Mesodermal cell (in vitro differentiated cells): ENCODE measurements at regions not wholly inside any gene's neighbourhood (a gene's known extent, or its start where the extent isn't known, plus 50 kb on each side); places are given as distances from the start of the nearest gene placed in this dataset.
"Not testable (repeated sequence)": the region's sequence is repeated elsewhere in the genome, so short reads cannot be mapped to it uniquely, and the experiment has no call there.

Source experiments
- H3K27ac ChIP-seq: 2 replicates; pipeline ENCODE4 v1.7.0; 2013; ENCODE audit warnings: mild to moderate bottlenecking, low read depth, low read length, moderate library complexity; ENCODE audit not compliant: severe bottlenecking
- H3K36me3 ChIP-seq: 2 replicates; pipeline ENCODE4 v1.7.1; 2013; ENCODE audit warnings: mild to moderate bottlenecking, low read length, moderate library complexity; ENCODE audit not compliant: control insufficient read depth, insufficient read depth
- H3K4me1 ChIP-seq: one replicate; pipeline ENCODE4 v1.7.1; 2013; ENCODE audit warnings: mild to moderate bottlenecking, low read length; ENCODE audit not compliant: insufficient read depth, control insufficient read depth, poor library complexity, severe bottlenecking
- H3K4me3 ChIP-seq: 2 replicates; pipeline ENCODE4 v1.7.0; 2013; ENCODE audit warnings: low read length, control low read depth, mild to moderate bottlenecking; ENCODE audit not compliant: insufficient read depth, poor library complexity, severe bottlenecking; ENCODE audit errors: extremely low read depth
- H3K9me3 ChIP-seq: 2 replicates; pipeline ENCODE4 v1.7.1; 2013; ENCODE audit warnings: mild to moderate bottlenecking, low read length, moderate library complexity; ENCODE audit not compliant: control insufficient read depth
- WGBS, 2 experiments: methylation state at CpG; one replicate each; pipeline ENCODE4 v1.1.5; 2013; ENCODE audit warnings: missing lambda C conversion rate in 2 of 2; ENCODE audit not compliant: insufficient coverage in 2 of 2; 5-methylcytosine and 5-hydroxymethylcytosine counted together

DNA sequence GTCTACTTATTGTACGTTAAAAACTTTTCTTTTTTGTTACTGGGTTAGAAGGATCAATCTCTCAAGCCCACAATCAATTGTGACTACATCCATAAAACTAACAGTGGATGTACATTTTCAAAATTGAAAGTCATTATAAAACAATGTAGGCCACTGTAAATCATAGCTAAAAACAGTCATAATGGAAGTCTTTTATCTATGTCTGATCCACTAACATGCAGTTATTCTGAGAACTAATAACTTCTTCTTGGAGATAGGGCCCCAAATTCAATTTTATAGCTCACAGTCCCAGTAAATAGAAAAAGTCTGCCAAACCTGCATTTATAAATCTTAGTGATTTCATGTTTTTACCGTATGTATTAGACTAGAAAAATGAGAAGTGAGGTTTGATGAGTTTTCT is 187.3 kb upstream of the MMS22L start:
- H3K4me3 ChIP-seq = no peak overlapping the region
- no peaks in the 10 kb centered on the region for H3K9me3 ChIP-seq
- H3K4me1 ChIP-seq = no peaks in the 10 kb centered on the region
- no peaks in the 10 kb centered on the region for H3K36me3 ChIP-seq
- no CpG with 5 or more reads among the region's 2 CpGs for WGBS, 2 experiments
- H3K27ac ChIP-seq = no peak overlapping the region

DNA sequence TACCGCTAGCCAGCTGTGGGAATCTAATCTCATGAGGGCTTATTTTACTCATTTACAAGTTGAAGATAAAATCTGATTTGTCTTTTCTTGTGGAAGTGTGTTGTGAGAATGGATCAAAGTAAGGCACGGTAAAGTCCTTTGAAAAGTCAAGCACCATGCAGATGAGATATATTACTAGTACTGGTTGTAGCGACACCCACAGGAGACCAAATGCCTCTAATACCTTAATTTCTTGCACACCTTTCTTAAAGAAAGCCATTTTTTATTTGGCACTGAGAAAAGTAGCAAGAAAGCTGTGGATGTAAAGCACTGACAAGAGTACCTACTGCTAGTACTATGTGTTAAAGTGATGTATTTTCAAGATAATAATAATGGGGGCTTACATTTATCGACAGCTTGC is 191.0 kb upstream of the MMS22L start:
- no peaks in the 10 kb centered on the region for H3K9me3 ChIP-seq
- H3K36me3 ChIP-seq = no peaks in the 10 kb centered on the region
- WGBS, 2 experiments = no CpG with 5 or more reads among the region's 4 CpGs
- no peak overlapping the region for H3K4me3 ChIP-seq
- no peaks in the 10 kb centered on the region for H3K4me1 ChIP-seq
- H3K27ac ChIP-seq = no peak overlapping the region

DNA sequence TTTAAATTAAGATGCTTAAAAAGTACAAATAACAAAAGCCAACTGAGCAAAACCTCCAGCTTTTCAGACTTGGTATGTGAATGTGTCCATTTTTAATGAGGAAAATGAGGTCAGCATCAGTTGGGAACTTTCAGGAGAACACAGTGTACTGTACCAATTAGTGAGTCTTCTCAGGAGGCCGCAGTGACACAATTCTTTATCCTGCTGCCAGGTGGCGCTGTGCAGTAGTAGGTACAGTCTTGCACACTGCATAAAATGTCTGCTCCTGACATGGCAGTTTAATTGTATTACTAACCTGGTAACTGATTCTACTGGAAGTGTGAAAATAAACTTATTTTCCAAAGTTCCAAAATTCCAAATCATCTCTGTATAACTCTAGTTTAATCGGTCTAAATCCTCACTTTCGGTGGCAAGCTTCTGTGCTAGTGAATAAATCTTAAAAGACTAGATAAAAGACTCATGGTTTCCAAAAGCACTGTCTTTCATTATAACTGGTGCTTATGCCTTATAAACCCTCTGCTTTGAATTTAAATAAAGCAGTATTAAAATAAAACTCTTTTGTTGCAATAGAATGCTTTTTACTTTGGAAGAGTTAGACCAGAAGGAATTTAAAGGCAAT is 214.8 kb upstream of the MMS22L start:
- 0 to 33% methylated on average over 2 to 3 of the region's 4 CpGs for WGBS, 2 experiments
- no peaks in the 10 kb centered on the region for H3K4me1 ChIP-seq
- no peak overlapping the region for H3K4me3 ChIP-seq
- H3K9me3 ChIP-seq = no peaks in the 10 kb centered on the region
- no peaks in the 10 kb centered on the region for H3K36me3 ChIP-seq
- no peak overlapping the region for H3K27ac ChIP-seq

DNA sequence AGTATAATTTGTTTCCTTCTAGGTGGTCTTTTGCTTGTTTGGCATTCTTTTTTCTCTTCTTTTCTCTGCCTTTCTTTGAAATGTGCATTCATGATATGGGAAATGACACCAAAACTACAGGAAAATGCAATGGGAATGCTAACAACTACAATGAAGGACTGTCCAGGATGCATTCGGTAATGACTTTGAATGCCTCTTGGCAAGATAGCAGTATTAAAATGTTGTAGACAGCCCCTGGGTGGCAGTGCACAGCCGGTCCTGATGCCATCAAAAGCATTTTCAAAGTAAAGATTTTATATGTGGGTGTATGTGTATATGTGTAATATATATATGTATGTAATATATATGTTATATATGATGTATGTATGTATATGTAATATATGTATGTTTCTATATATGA is 218.8 kb upstream of the MMS22L start:
- Histone ChIP-seq H3K4me3 (no peak overlapping the region), H3K27ac (no peak overlapping the region), H3K9me3 (no peaks in the 10 kb centered on the region), H3K36me3 (no peaks in the 10 kb centered on the region), H3K4me1 (no peaks in the 10 kb centered on the region)
- 100% methylated on average over 1 of the region's 2 CpGs; no CpG with 5 or more reads in 1 of the 2 experiments for WGBS, 2 experiments

DNA sequence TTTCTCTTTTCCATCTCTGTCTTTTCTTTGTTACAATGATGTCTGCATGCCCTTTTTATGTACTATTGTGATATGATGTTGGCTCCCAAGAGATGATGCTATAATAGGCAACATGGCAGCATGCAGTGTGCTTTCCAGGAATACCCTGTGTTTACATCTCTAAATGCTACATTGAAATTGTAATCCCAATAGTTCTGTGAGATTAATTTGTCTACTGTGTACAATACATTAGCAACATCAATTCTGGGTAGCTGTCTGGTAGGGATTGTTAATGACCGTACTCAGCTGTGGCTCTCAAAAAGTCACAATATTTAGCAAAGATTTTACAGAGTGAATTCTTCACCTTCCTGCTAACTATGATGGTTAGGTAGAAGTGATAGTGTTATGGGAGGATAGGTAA is 225.6 kb upstream of the MMS22L start:
- Histone ChIP-seq H3K4me3 (no peak overlapping the region), H3K36me3 (no peaks in the 10 kb centered on the region), H3K27ac (no peak overlapping the region), H3K4me1 (no peaks in the 10 kb centered on the region), H3K9me3 (no peaks in the 10 kb centered on the region)
- WGBS, 2 experiments = no CpG with 5 or more reads among the region's 1 CpG

DNA sequence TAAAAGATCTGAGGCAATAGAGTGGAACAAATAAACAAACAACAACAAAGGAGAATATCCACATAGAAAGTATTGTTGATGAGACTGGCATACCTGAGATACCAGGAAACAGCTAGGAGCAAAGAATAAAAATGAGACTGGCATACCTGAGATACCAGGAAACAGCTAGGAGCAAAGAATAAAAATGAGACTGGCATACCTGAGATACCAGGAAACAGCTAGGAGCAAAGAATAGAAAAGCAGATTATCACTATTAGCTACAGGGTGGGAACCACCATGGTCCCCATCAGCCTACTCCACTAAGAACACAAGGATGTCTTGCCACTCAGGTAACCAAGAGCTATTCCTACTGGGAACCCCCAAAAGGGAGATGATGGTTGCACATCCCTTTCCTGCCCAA is 230.2 kb upstream of the MMS22L start:
- H3K4me1 ChIP-seq, H3K36me3 ChIP-seq, H3K27ac ChIP-seq, H3K4me3 ChIP-seq, H3K9me3 ChIP-seq: not testable (repeated sequence)

DNA sequence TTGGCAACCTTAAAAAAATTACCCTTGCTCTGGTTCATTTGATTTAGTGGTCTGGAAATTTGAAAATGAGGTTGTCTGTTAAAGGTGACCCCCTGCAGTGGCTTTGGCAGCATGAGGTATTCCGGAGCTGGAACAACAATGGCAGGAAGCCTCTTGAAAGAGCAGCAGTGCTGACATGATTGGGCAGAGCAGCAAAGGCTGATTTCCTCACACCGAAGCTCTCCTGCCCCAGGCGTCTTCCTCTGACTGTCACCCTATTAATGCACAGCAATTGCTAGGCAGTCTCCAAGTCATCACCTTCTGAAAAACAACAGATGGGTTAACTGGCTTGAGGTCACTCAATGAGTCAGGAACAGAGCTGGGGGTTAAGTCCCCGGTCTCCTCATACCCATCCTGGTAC is 241.8 kb upstream of the MMS22L start:
- Histone ChIP-seq H3K9me3 (no peaks in the 10 kb centered on the region), H3K4me3 (no peak overlapping the region), H3K4me1 (peaks cover 3% of the 10 kb centered on the region), H3K36me3 (no peaks in the 10 kb centered on the region), H3K27ac (peak overlapping the region; percentile 36)
- WGBS, 2 experiments = 9 to 26% methylated on average over 3 of the region's 4 CpGs

DNA sequence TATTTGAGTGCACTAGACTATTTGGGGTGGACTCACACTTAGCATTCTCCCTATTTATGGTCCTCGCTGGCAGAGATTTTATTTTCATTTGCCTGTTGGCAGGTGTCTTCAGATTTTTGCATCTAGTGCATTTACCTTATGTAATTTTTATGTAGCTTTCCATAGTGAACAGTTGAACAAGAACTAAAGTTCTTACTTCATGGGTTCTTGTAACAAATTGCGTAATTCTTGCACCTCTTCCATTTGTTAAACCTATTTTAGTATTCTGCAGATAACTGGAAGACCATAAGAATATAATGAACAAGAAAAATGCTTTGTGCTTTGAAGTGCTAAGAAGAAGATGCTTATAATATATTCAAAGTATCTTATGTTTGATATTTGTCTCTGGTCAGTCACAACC is 252.8 kb upstream of the MMS22L start:
- Histone ChIP-seq H3K36me3 (no peaks in the 10 kb centered on the region), H3K27ac (no peak overlapping the region), H3K9me3 (no peaks in the 10 kb centered on the region), H3K4me1 (no peaks in the 10 kb centered on the region), H3K4me3 (no peak overlapping the region)
- WGBS, 2 experiments = no CpG with 5 or more reads among the region's 2 CpGs

DNA sequence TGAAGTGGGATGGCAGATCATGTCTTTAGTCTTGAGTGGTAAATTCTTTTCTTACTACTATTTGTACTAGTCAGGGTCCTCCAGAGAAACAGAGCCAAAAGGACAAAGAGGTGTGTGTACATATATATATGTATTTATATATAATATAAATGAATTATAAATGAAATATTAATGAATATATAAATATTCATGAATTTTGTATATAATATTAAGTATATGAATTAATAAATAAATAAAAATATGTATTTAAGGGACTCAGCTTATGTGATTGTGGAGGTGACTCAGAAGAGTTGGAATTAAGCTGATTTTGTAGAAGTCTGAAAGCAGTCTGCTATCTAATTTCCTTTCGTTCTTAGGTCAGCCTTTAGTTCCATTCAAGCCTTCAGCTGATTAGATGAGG is 265.3 kb upstream of the MMS22L start:
- WGBS, 2 experiments = 100% methylated on average over 1 of the region's 1 CpG; no CpG with 5 or more reads in 1 of the 2 experiments
- Histone ChIP-seq H3K36me3 (no peaks in the 10 kb centered on the region), H3K9me3 (no peaks in the 10 kb centered on the region), H3K4me3 (no peak overlapping the region), H3K4me1 (no peaks in the 10 kb centered on the region), H3K27ac (no peak overlapping the region)

DNA sequence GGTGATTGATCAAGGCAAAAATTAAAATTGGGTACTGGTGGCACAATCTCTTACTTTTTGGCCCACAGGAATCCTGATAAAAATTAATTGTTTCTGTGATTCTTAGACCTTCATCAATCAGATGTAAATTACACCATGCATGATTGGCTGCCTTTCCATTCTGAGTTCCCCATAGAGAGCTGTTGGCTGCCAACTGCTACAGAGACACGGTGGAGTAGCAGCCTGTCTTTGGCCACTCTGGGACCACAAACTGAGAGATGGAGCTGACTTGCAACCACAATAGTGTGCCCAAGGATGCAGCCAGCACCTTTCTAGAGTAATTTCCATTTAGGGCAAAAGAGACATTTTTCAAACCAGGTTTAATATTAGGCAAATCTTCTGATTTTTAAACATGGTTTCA is 274.3 kb upstream of the MMS22L start:
- H3K4me3 ChIP-seq = no peak overlapping the region
- no peak overlapping the region for H3K27ac ChIP-seq
- WGBS, 2 experiments = 33 to 67% methylated on average over 1 of the region's 1 CpG
- H3K36me3 ChIP-seq = no peaks in the 10 kb centered on the region
- H3K9me3 ChIP-seq = no peaks in the 10 kb centered on the region
- no peaks in the 10 kb centered on the region for H3K4me1 ChIP-seq

DNA sequence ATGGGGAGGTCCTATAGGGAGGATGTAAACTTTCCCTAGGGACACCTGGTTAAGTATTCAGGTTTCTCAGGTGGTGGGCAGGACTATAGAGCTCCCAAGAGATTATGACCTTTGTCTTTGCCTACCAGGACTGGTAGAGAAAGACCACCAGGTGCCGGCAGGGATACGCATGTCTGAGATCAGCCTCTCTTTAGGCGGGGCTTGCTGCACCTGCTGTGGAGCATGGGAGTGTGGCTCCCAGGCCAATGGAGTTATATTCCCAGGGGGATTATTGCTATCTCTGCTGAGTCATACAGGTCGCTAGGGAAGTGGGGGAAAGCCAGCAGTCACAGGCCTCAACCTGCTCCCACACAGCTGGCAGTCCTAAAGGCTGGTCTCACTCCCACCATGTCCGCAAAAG is 280.5 kb upstream of the MMS22L start:
- no peak overlapping the region for H3K4me3 ChIP-seq
- no peaks in the 10 kb centered on the region for H3K36me3 ChIP-seq
- 93 to 95% methylated on average over 5 of the region's 5 CpGs for WGBS, 2 experiments
- H3K27ac ChIP-seq = no peak overlapping the region
- H3K4me1 ChIP-seq = no peaks in the 10 kb centered on the region
- H3K9me3 ChIP-seq = no peaks in the 10 kb centered on the region
